OCI-LY3 (cell line): ENCODE measurements at regions not wholly inside any gene's neighbourhood (a gene's known extent, or its start where the extent isn't known, plus 50 kb on each side); places are given as distances from the start of the nearest gene placed in this dataset.

ENCODE experiments used
- H2AFZ ChIP-seq: fragments of 200-600, 300-600 bp; shearing (Covaris generic); 2 replicates; pipeline ENCODE4 v1.6.0; 2014; ENCODE audit warnings: antibody characterized with exemption, low read depth, low read length
- H3K27ac ChIP-seq: fragments of 200-600, 300-600 bp; sonication (generic); 2 replicates; pipeline ENCODE4 v1.5.1; 2014; ENCODE audit warnings: mild to moderate bottlenecking, low read length, moderate library complexity, mixed read lengths
- H3K27me3 ChIP-seq: fragments of 200-600, 300-600 bp; sonication (generic); 2 replicates; pipeline ENCODE4 v1.6.1; 2014; ENCODE audit warnings: low read depth, low read length, mixed read lengths
- H3K36me3 ChIP-seq: fragments of 200-600, 300-600 bp; sonication (generic); replicated peaks from 2 replicates; pipeline ENCODE3; 2014; ENCODE audit warnings: low read depth, low read length, mixed read lengths
- H3K4me1 ChIP-seq: fragments of 300-600, 200-600 bp; sonication (generic); 2 replicates; pipeline ENCODE4 v1.6.1; 2014; ENCODE audit warnings: low read length, mixed read lengths
- H3K4me2 ChIP-seq: fragments of 200-600, 300-600 bp; sonication (generic); 2 replicates; pipeline ENCODE4 v1.6.1; 2014; ENCODE audit warnings: low read length, mixed read lengths
- H3K4me3 ChIP-seq: fragments of 300-600, 200-600 bp; sonication (generic); 2 replicates; pipeline ENCODE4 v1.5.1; 2014; ENCODE audit warnings: antibody characterized with exemption, mild to moderate bottlenecking, low read length, moderate library complexity
- H3K79me2 ChIP-seq: fragments of 300-600, 200-600 bp; shearing (Covaris generic); 2 replicates; pipeline ENCODE4 v1.6.1; 2014; ENCODE audit warnings: mild to moderate bottlenecking, low read length, mixed read lengths
- H3K9ac ChIP-seq: fragments of 300-600, 200-600 bp; shearing (Covaris generic); 2 replicates; pipeline ENCODE4 v1.6.0; 2014; ENCODE audit warnings: mild to moderate bottlenecking, low read length, moderate library complexity
- H3K9me3 ChIP-seq: fragments of 200-600, 300-600 bp; shearing (Covaris generic); 2 replicates; pipeline ENCODE4 v1.6.1; 2014; ENCODE audit warnings: low read length, mixed read lengths; ENCODE audit not compliant: insufficient read depth
- H4K20me1 ChIP-seq: fragments of 200-600, 300-600 bp; sonication (generic); 2 replicates; pipeline ENCODE4 v1.6.1; 2016; ENCODE audit warnings: low read length, mixed read lengths; ENCODE audit not compliant: insufficient read depth
- CTCF ChIP-seq: fragments of 200-600, 300-600 bp; sonication (generic); IDR thresholded peaks from 2 replicates; pipeline ENCODE4 v1.5.1; 2014; ENCODE audit warnings: antibody characterized with exemption, low read length, low read depth
- EZH2phosphoT487 ChIP-seq: fragments of 200-600 bp; shearing (Covaris generic); IDR thresholded peaks from 2 replicates; pipeline ENCODE4 v1.6.1; 2018; ENCODE audit warnings: antibody characterized with exemption, mixed run types, low read depth

GRCh38 chr5:166356096-166356495, 1935.3 kb upstream of the WWC1 start:
- Histone ChIP-seq H3K4me1 (no peaks in the 10 kb centered on the region), H2AFZ (no peak overlapping the region), H3K27ac (no peak overlapping the region), H4K20me1 (no peaks in the 10 kb centered on the region), H3K9me3 (no peaks in the 10 kb centered on the region), H3K9ac (no peak overlapping the region), H3K27me3 (no peaks in the 10 kb centered on the region), H3K4me2 (no peak overlapping the region), H3K4me3 (no peak overlapping the region), H3K79me2 (no peaks in the 10 kb centered on the region), H3K36me3 (no peaks in the 10 kb centered on the region)
- no peak for TF ChIP-seq EZH2phosphoT487
- TF ChIP-seq CTCF, result no peak

GRCh38 chr5:166358127-166358830, 1933.2 kb upstream of the WWC1 start:
- Histone ChIP-seq H3K9ac (no peak overlapping the region), H3K4me1 (no peaks in the 10 kb centered on the region), H3K9me3 (no peaks in the 10 kb centered on the region), H3K36me3 (no peaks in the 10 kb centered on the region), H3K4me3 (no peak overlapping the region), H2AFZ (no peak overlapping the region), H4K20me1 (no peaks in the 10 kb centered on the region), H3K27me3 (no peaks in the 10 kb centered on the region), H3K27ac (no peak overlapping the region), H3K4me2 (no peak overlapping the region), H3K79me2 (no peaks in the 10 kb centered on the region)
- TF ChIP-seq CTCF (no peak), EZH2phosphoT487 (no peak)

GRCh38 chr5:166363087-166363760, 1928.2 kb upstream of the WWC1 start:
- Histone ChIP-seq H3K79me2 (no peaks in the 10 kb centered on the region), H3K9me3 (no peaks in the 10 kb centered on the region), H4K20me1 (no peaks in the 10 kb centered on the region), H3K27ac (no peak overlapping the region), H3K4me1 (no peaks in the 10 kb centered on the region), H3K27me3 (no peaks in the 10 kb centered on the region), H3K4me3 (no peak overlapping the region), H3K4me2 (no peak overlapping the region), H2AFZ (no peak overlapping the region), H3K9ac (no peak overlapping the region), H3K36me3 (no peaks in the 10 kb centered on the region)
- TF ChIP-seq EZH2phosphoT487, result no peak
- TF ChIP-seq CTCF, result no peak

GRCh38 chr5:166365164-166365563, 1926.3 kb upstream of the WWC1 start:
- no peak overlapping the region for H3K27ac ChIP-seq
- H3K4me3 ChIP-seq, result no peak overlapping the region
- H3K9me3 ChIP-seq, result no peaks in the 10 kb centered on the region
- H3K9ac ChIP-seq, result no peak overlapping the region
- H3K4me2 ChIP-seq, result no peak overlapping the region
- H4K20me1 ChIP-seq, result no peaks in the 10 kb centered on the region
- H2AFZ ChIP-seq, result no peak overlapping the region
- H3K79me2 ChIP-seq, result no peaks in the 10 kb centered on the region
- no peaks in the 10 kb centered on the region for H3K4me1 ChIP-seq
- no peaks in the 10 kb centered on the region for H3K27me3 ChIP-seq
- H3K36me3 ChIP-seq, result no peaks in the 10 kb centered on the region
- TF ChIP-seq EZH2phosphoT487, result no peak
- no peak for TF ChIP-seq CTCF
